ENCODE measurements at regions not wholly inside any gene's neighbourhood (a gene's known extent, or its start where the extent isn't known, plus 50 kb on each side); places are given as distances from the start of the nearest gene placed in this dataset.

DNA sequence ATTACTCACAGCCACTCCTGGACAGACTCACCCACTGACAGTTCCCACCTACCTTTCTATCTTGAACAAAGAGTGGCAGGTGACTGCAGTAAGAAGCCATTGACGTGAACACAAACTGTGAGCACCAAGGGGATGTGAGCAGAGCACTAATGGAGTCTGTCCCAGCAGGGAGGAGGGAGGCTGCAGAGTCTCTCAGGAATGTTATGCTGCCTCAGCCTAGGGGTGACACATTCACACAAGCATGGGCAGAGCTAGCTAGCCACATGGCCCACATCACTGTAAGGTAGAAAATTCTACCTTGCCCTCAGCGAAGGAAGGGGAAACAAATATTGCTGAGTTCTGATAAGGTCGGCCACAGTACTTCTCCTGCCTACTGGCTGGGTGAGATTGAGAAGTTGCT is 56.8 kb upstream of the PTGFRN start:
- no peak overlapping the region for H3K27ac ChIP-seq
- ATAC-seq: no peak
- H3K36me3 ChIP-seq: no peaks in the 10 kb centered on the region
- H3K4me3 ChIP-seq: no peak overlapping the region
- 69 to 94% methylated on average over 2 of the region's 3 CpGs for WGBS, 2 donors (ENCODE audit: low coverage in 1 of 2)
- no peak for TF ChIP-seq EP300 (IDR thresholded peaks at IDR 0.05)
- no peak for TF ChIP-seq POLR2A (IDR thresholded peaks at IDR 0.05)
- TF ChIP-seq POLR2AphosphoS5 (IDR thresholded peaks at IDR 0.05): no peak
- TF ChIP-seq, protein P1, sequence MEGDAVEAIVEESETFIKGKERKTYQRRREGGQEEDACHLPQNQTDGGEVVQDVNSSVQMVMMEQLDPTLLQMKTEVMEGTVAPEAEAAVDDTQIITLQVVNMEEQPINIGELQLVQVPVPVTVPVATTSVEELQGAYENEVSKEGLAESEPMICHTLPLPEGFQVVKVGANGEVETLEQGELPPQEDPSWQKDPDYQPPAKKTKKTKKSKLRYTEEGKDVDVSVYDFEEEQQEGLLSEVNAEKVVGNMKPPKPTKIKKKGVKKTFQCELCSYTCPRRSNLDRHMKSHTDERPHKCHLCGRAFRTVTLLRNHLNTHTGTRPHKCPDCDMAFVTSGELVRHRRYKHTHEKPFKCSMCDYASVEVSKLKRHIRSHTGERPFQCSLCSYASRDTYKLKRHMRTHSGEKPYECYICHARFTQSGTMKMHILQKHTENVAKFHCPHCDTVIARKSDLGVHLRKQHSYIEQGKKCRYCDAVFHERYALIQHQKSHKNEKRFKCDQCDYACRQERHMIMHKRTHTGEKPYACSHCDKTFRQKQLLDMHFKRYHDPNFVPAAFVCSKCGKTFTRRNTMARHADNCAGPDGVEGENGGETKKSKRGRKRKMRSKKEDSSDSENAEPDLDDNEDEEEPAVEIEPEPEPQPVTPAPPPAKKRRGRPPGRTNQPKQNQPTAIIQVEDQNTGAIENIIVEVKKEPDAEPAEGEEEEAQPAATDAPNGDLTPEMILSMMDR (IDR thresholded peaks at IDR 0.05): no peak
- H3K9me3 ChIP-seq: no peaks in the 10 kb centered on the region
- peaks cover 8 to 30% (median 15%) of the 10 kb centered on the region in 3 donors for H3K4me1 ChIP-seq
- H3K27me3 ChIP-seq: no peaks in the 10 kb centered on the region

DNA sequence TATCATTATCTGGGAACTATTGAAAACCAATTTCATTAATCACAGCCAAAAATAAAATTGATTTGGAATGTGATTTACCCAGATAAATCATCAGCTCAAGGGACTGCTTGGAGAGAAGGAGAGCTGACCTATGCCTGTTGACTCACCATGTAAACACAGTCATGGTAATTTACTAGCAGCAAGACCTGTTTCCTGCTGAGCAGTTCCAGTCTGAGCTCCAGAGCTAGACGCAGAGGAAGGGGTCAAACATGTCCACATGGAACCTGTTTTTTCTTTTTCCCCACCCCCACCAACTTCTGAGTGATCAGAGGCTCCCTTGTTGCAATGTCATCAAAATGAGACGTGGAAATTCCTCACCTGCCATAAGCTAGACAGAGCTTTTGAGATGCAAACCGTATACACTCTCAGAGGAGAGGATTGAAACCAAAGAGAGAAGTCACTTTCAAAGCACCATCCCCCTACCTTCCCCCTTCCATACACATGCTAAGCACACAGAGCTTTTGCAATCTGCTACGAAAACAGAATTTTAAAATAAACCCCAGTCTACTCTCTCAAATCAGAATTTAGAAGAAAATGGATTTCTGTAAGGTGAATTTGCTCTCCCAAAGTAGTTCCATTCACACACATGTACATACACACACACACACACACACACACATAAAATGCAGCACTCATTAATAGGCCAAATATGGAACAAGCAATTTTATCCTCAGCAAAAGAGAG is 55.9 kb upstream of the PTGFRN start:
- TF ChIP-seq POLR2A (IDR thresholded peaks at IDR 0.05) (no peak), POLR2AphosphoS5 (IDR thresholded peaks at IDR 0.05) (peak; percentile 66), EP300 (IDR thresholded peaks at IDR 0.05) (no peak)
- TF ChIP-seq, protein P1 (IDR thresholded peaks at IDR 0.05): no peak
- Histone ChIP-seq H3K9me3 (no peaks in the 10 kb centered on the region), H3K27me3 (no peaks in the 10 kb centered on the region), H3K27ac (peak overlapping the region in 1 of 4 donors; percentile 10), H3K4me3 (no peak overlapping the region), H3K36me3 (no peaks in the 10 kb centered on the region), H3K4me1 (peaks cover 8 to 30% (median 15%) of the 10 kb centered on the region in 3 donors)
- ATAC-seq: no peak
- 26 to 44% methylated on average over 4 of the region's 4 CpGs for WGBS, 2 donors (ENCODE audit: low coverage in 1 of 2)

DNA sequence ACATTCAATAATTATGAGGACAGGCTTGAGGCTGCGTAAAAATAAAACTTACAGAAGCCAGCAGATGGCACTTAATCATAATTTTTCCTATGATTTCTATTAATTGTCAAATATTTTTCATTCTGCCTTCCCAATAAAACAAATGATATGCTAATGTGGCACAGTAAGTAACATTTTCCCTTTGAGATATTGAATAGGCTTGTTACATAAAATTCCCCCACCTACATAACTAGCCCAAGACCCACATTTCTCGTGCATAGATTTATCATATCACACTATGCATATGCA is 55.4 kb upstream of the PTGFRN start:
- no peak overlapping the region for H3K4me3 ChIP-seq
- no peak overlapping the region for H3K27ac ChIP-seq
- no peak for ATAC-seq
- TF ChIP-seq, protein P1 (IDR thresholded peaks at IDR 0.05): peak in 3 of 4 experiments; percentile 8 to 39 (median 30)
- no peak for TF ChIP-seq POLR2AphosphoS5 (IDR thresholded peaks at IDR 0.05)
- no peak for TF ChIP-seq POLR2A (IDR thresholded peaks at IDR 0.05)
- TF ChIP-seq EP300 (IDR thresholded peaks at IDR 0.05): no peak
- peaks cover 8 to 30% (median 15%) of the 10 kb centered on the region in 3 donors for H3K4me1 ChIP-seq
- H3K36me3 ChIP-seq: no peaks in the 10 kb centered on the region
- 46 to 57% methylated on average over 2 of the region's 2 CpGs for WGBS, 2 donors (ENCODE audit: low coverage in 1 of 2)
- no peaks in the 10 kb centered on the region for H3K9me3 ChIP-seq
- H3K27me3 ChIP-seq: no peaks in the 10 kb centered on the region

DNA sequence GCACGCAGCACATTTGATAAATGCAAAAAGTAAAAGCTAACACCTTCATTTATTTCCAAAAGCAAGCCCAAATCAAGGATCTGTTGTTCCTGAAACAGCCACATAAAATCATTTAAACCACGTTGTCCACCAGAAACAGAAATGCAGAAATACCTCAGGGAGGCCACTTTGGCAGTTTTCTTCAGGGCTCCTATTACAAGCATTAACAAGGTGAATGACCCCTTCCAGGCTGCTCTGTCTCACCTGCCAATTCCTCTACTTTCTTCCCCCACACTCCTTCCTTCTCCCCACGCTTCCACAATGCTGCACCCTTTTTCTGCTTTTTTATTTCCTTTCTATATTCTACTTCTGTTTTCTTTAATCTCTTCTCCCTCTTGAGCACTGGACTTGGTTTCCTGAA is 55.0 kb upstream of the PTGFRN start:
- Histone ChIP-seq H3K27me3 (no peaks in the 10 kb centered on the region), H3K36me3 (no peaks in the 10 kb centered on the region), H3K4me3 (no peak overlapping the region), H3K9me3 (no peaks in the 10 kb centered on the region), H3K27ac (peak overlapping the region in 2 of 4 donors; percentile 20 to 22), H3K4me1 (peaks cover 8 to 30% (median 15%) of the 10 kb centered on the region in 3 donors)
- TF ChIP-seq EP300 (IDR thresholded peaks at IDR 0.05) (no peak), POLR2A (IDR thresholded peaks at IDR 0.05) (no peak), POLR2AphosphoS5 (IDR thresholded peaks at IDR 0.05) (no peak)
- TF ChIP-seq, protein P1 (IDR thresholded peaks at IDR 0.05): no peak
- ATAC-seq: no peak
- WGBS, 2 donors (ENCODE audit: low coverage in 1 of 2): 59 to 74% methylated on average over 3 of the region's 3 CpGs

DNA sequence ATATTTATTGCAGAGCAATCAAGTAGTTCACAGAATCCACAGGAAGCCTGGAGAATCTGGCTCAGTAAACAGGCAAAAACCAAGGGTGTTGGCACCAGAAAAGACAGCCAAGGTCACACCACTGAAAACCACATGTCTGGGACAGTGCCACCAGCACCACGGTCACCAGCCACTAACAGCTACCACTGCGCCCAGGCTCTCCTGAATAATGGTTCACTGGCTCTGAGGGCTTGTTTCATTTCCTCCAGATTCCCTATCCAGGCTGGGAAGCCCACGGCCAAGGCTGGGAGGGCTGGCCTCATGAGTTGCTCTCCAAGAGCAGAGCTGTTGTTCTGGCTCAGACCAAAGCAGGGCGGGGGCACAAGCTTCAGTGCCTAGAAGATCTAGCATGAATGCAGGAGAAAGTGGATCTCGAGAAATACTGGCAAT is 54.5 kb upstream of the PTGFRN start:
- peaks cover 8 to 30% (median 15%) of the 10 kb centered on the region in 3 donors for H3K4me1 ChIP-seq
- peak; percentile 58 for ATAC-seq
- no peaks in the 10 kb centered on the region for H3K9me3 ChIP-seq
- H3K27ac ChIP-seq: peak overlapping the region in 3 of 4 donors; percentile 6 to 22 (median 20)
- no peaks in the 10 kb centered on the region for H3K27me3 ChIP-seq
- TF ChIP-seq, protein P1 (IDR thresholded peaks at IDR 0.05): no peak
- no peak for TF ChIP-seq POLR2AphosphoS5 (IDR thresholded peaks at IDR 0.05)
- TF ChIP-seq EP300 (IDR thresholded peaks at IDR 0.05): no peak
- TF ChIP-seq POLR2A (IDR thresholded peaks at IDR 0.05): no peak
- H3K36me3 ChIP-seq: no peaks in the 10 kb centered on the region
- no peak overlapping the region for H3K4me3 ChIP-seq
- 17% methylated on average over 1 of the region's 5 CpGs; no CpG with 5 or more reads in 1 of the 2 donors for WGBS, 2 donors (ENCODE audit: low coverage in 1 of 2)
